SU-DHL-6 (cell line): ENCODE measurements at regions not wholly inside any gene's neighbourhood (a gene's known extent, or its start where the extent isn't known, plus 50 kb on each side); places are given as distances from the start of the nearest gene placed in this dataset.

Experiments
- EZH2phosphoT487 ChIP-seq: fragments of 200-600 bp; sonication (generic), shearing (Covaris generic); conservative IDR thresholded peaks from 2 replicates; pipeline ENCODE4 v1.6.1; 2018; ENCODE audit warnings: mild to moderate bottlenecking, antibody characterized with exemption, low read length, moderate library complexity, mixed read lengths
- TF ChIP-seq, protein P1 (sequence below): fragments of 200-600 bp; sonication (generic); IDR thresholded peaks from one replicate; pipeline ENCODE4 v1.5.1; 2017; ENCODE audit warnings: antibody characterized with exemption, mild to moderate bottlenecking, low read length, moderate library complexity; ENCODE audit not compliant: insufficient read depth, poor library complexity, severe bottlenecking

DNA sequence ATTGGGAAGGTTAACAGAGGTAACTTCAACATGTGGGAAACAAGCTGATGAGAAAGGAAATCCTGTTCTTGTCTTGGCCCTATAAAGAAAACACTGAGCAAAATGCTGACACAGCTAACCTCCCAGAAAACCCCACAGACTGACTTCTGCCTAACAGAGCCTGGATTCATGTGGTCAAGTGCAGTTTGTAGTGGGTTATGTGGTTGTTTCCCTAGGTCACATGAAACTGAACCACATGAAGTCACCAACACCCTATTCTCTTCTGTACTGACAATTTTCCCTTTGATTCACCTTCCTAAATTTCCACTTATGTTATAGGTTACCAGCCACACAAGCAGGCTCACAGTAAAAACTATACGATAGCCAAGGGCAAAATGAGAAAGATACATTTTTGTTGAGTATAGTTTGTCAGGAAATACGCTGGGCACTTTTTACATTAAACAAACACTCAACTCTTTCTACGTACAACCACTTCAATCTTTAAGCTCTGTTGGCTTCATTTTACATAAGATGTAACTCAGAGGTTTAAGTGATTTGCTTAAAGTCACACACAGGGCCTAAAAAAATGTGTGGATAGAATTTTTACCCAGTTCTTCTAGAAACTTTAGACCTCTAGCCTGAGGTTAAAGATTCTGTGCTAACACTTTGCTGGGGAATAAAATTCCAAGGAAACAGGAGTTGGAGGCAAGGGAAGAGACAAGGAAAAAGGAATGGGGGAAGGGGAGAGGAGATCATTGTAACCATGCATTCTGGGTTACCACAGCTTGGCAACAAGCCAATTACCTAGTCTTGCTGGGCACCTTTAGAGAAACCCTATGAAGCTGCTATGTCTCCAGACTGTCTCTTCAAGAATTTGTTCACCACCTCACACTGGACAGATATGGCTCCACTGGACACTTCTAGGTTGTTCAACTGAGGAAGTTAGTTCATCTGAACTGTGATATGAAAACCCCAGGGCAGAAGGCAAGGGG lies 601.6 kb upstream of the USP24 start:
- TF ChIP-seq, protein P1, sequence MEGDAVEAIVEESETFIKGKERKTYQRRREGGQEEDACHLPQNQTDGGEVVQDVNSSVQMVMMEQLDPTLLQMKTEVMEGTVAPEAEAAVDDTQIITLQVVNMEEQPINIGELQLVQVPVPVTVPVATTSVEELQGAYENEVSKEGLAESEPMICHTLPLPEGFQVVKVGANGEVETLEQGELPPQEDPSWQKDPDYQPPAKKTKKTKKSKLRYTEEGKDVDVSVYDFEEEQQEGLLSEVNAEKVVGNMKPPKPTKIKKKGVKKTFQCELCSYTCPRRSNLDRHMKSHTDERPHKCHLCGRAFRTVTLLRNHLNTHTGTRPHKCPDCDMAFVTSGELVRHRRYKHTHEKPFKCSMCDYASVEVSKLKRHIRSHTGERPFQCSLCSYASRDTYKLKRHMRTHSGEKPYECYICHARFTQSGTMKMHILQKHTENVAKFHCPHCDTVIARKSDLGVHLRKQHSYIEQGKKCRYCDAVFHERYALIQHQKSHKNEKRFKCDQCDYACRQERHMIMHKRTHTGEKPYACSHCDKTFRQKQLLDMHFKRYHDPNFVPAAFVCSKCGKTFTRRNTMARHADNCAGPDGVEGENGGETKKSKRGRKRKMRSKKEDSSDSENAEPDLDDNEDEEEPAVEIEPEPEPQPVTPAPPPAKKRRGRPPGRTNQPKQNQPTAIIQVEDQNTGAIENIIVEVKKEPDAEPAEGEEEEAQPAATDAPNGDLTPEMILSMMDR: no peak
- TF ChIP-seq EZH2phosphoT487: no peak
